ENCODE measurements at regions not wholly inside any gene's neighbourhood (a gene's known extent, or its start where the extent isn't known, plus 50 kb on each side); places are given as distances from the start of the nearest gene placed in this dataset.

GRCh38 chr7:56290548-56290947 lies 174.3 kb upstream of the NUPR2 start:
- TF ChIP-seq CTCF (IDR thresholded peaks at IDR 0.05) = no peak
- no peak for TF ChIP-seq POLR2A (IDR thresholded peaks at IDR 0.05)

All from esophagus squamous epithelium (tissue), 4 donors.